NCI-H2029 (cell line): ENCODE measurements at regions not wholly inside any gene's neighbourhood (a gene's known extent, or its start where the extent isn't known, plus 50 kb on each side); places are given as distances from the start of the nearest gene placed in this dataset.
A peak's percentile ranks its signal among the peaks of the same experiment; 100 is the strongest.

ENCODE experiments used
- DNase-seq: peaks from one replicate; lab custom pipeline; 2025; lab: John Stamatoyannopoulos, UW

DNA sequence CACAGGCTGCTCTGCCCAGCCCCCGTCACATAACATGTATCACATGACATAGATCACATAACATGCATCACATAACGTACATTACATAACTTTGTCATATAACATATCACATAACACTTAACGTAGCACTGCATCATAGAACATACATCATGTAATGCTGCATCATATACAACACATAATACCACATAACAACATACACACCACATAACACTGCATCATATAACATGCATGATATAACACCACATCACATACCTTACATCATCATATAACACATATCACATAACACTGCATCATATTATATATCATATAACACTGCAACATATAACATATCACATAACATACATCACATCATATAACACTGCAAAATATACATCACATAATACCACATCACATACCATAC lies 83.8 kb downstream of the AXIN2 start:
- DNase-seq: no peak

GRCh38 chr17:65474660-65475059 lies 86.8 kb downstream of the AXIN2 start:
- no peak for DNase-seq

GRCh38 chr17:65473985-65474384 lies 87.5 kb downstream of the AXIN2 start:
- no peak for DNase-seq

DNA sequence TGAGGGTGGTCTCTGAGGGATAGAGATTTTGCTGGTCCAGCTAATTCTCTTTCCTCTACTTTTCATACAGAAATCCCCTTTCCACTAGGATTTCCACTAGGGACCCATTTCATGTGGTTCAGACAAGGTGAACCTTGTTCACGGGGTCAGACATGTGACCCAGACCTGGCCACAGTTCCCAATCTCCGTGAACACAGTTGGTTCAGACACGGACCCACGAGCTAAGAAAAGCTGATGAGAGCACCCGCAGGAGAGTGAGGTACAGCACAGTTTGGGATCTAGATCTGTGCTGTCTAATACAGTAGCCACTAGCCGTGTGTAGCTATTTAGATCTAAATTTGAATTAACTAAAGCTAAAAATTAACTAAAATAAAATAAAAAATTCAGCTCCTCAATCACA lies 88.1 kb downstream of the AXIN2 start:
- no peak for DNase-seq

GRCh38 chr17:65472666-65473309 lies 88.7 kb downstream of the AXIN2 start:
- no peak for DNase-seq

DNA sequence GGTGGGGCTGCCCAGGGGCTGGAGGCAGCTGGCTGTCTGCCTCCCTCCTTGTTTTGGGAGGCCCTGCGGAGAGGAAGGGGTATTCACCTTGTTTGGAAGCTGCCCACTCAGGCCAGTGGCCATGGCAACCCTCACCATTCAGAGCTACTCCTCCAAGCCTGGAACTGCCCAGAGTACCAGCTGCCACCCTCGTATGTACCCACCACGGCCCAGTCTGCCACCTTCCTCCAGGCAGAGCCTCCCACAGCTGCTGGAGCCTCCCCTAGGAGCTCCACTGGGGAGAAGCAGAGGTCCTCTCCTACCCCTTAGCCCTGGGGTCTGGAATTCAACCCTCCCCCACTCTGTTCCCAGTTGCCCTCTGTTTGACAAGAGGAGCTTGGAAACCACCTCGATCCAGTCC lies 90.7 kb downstream of the AXIN2 start:
- no peak for DNase-seq

DNA sequence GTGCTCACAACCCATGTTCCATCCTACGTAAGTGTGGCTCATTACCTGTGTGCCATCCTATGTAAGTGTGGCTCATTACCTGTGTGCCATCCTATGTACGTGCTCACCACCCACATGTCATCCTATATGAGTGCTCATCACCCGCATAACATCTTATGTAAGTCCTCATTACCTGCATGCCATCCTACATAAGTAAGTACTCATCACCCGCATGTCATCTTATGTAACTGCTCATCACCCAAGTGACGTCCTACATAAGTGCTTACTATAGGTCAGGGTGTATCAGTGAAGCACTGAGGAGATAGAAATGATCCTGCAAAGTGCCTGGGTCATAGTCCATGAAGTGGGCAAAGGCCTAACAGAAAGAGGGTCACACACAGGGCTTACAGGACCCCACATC lies 93.1 kb downstream of the AXIN2 start:
- DNase-seq: no peak

DNA sequence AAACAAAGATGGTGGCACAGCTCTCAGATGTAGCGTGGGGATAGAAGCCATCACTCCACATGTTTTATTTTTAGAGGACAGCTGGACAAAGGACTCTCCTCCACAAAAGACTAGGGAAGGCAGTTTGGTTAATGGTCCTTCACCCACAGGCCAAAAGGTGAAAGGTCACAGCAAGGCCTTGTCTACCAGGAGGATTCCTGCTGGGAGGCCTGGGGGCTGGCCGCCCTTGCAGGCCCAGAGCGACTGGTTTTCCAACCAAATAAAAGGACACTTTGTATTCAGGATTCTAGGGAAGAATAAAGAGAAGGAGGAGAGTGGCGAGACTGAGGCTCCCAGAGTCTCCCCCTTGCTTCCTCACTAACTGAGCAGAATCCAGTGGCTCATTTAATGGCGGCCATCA lies 94.3 kb downstream of the AXIN2 start:
- no peak for DNase-seq

- DNase-seq: no peak
Observed at GRCh38 chr17:65466547-65466946, 94.9 kb downstream of the AXIN2 start.

- no peak for DNase-seq
Observed at GRCh38 chr17:65463242-65463641, 98.2 kb downstream of the AXIN2 start.

- no peak for DNase-seq
Observed at GRCh38 chr17:65459677-65460347, 101.6 kb downstream of the AXIN2 start.

GRCh38 chr17:65457635-65458257 lies 103.7 kb downstream of the AXIN2 start:
- no peak for DNase-seq

DNA sequence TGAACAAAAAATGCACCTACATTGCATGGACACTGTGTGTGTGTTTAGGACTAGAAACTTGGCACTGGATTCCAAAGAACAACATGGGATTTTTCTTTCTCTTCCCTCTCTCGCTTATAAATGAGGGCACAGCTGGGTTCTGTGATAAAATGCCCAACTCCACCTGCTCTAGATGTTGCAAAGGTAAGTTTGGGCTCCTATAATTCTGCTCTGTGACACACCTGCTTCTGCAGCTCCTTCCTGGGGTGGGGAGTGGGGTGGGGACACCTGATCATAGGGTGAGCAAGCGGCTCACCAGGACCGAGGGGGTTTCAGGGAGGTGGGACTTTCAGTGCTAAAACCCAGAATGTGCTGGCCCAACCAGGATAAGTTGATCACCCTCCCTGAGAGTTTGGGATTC lies 104.3 kb downstream of the AXIN2 start:
- DNase-seq: no peak

- no peak for DNase-seq
Observed at GRCh38 chr17:65456368-65457151, 104.9 kb downstream of the AXIN2 start.

- no peak for DNase-seq
Observed at GRCh38 chr17:65455972-65456343, 105.5 kb downstream of the AXIN2 start.

GRCh38 chr17:65455154-65455971 lies 106.1 kb downstream of the AXIN2 start:
- DNase-seq: no peak

DNA sequence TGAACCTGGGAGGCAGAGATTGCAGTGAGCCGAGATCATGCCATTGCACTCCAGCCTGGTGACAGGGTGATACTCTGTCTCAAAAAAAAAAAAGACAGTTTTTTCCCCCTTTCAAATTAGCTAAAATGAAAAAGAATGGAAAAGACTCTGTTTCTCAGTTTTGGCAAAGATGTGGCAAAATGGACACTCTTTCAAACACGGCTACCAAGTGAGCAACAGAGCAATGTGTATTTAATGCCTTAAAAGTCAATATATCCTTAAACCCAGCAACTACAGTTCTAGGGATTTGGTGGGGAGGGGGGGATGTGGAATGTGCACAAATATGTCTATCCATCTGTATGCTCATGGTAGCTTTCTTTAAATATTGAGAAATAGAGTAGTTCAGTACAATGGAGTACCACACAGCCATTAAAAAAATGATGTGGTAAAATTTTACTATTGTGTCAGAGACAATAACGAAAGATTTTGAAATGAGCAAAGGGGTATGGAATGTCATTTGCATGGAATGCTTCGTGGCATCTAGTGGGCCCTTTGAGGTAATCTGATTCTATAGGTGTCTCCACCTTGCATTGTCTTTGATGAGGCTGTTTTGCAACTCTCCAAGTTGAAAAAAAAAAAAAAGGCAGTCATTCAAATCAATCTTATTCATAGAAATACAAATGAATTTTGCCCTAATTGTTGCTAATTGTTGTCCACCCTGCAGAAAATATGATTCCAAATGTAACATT lies 108.1 kb downstream of the AXIN2 start:
- no peak for DNase-seq

GRCh38 chr17:65449495-65449894 lies 112.0 kb downstream of the AXIN2 start:
- no peak for DNase-seq

GRCh38 chr17:65447823-65448222 lies 113.6 kb downstream of the AXIN2 start:
- DNase-seq: no peak

DNA sequence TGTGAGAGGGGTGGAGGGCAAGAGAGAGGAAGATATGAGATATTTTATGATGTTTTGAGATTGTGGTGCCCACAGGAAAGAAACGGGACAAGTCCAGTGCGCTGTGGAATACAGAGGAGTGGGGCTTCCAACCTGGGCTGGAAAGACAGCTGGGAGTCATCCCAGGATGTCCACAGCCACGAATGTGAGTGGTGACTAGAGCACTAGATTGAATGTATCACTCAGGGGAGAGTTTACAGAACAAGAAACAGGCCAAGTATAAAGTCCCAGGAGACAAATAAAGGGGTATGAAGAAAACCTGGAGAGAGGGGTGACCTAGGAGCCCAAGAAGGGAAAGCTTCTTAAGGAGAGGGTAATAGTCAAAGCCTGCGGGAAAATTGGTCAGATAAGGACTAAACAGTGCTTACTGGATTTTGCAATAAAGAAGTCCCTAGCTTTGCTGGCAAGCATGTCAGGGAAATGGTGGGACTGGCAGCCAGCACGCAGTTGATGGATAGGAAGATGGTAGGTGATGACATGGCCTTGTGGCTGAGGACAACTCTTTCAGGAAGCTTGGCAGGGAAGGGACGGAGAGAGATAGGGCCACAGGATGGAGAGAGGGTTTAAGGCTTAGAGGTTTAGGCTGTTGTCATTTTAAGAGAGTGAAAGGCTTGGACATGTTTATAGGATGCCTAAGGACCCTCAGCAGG lies 114.5 kb downstream of the AXIN2 start:
- DNase-seq: no peak

DNA sequence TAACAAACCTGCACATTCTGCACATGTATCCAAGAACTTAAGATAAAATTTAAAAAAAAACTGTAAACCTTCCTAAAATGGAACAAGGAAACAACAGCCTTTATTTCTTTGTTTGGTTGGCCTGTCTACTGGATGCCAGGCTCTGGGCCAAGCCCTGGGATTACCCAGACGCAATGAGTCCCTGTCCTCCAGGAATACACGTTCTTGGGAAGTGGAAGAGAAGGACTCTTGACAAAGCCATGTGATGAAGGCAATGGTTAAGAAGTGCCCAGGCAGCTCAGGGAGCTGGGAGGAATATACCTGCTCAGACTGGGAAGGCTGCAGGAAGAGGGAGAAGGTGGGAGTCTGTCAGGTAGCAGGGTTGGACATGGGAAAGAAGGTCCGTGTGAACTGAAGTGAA lies 115.4 kb downstream of the AXIN2 start:
- peak; percentile 62 for DNase-seq
